HG02759 (cell line): ENCODE measurements at regions not wholly inside any gene's neighbourhood (a gene's known extent, or its start where the extent isn't known, plus 50 kb on each side); places are given as distances from the start of the nearest gene placed in this dataset.

Experiments used
- ATAC-seq: cut with Tn5 transposase; IDR thresholded peaks from one replicate; pipeline ENCODE4 v1.9.1; 2021; ENCODE audit warnings: mild to moderate bottlenecking, moderate library complexity; ENCODE audit not compliant: unreplicated experiment

- no peak for ATAC-seq
These were observed 152.0 kb upstream of the HMCN1 start for GRCh38 chr1:185581961-185582725.

- ATAC-seq, result no peak
These were observed 153.2 kb upstream of the HMCN1 start for GRCh38 chr1:185581020-185581419.

GRCh38 chr1:185578293-185578692 lies 155.9 kb upstream of the HMCN1 start:
- ATAC-seq, result no peak

GRCh38 chr1:185574139-185574875 lies 159.9 kb upstream of the HMCN1 start:
- ATAC-seq, result peak; percentile 59

- no peak for ATAC-seq
These were observed 160.5 kb upstream of the HMCN1 start for GRCh38 chr1:185573677-185574076.

GRCh38 chr1:185573162-185573561 lies 161.0 kb upstream of the HMCN1 start:
- ATAC-seq, result no peak

GRCh38 chr1:185570962-185571361 lies 163.2 kb upstream of the HMCN1 start:
- ATAC-seq, result no peak

- no peak for ATAC-seq
These were observed 165.8 kb upstream of the HMCN1 start for GRCh38 chr1:185568155-185569123.

GRCh38 chr1:185567440-185567839 lies 166.8 kb upstream of the HMCN1 start:
- ATAC-seq, result peak; percentile 11

GRCh38 chr1:185566995-185567394 lies 167.2 kb upstream of the HMCN1 start:
- ATAC-seq, result peak; percentile 67

- no peak for ATAC-seq
These were observed 168.9 kb upstream of the HMCN1 start for GRCh38 chr1:185565302-185565701.

- no peak for ATAC-seq
These were observed 169.4 kb upstream of the HMCN1 start for GRCh38 chr1:185564816-185565215.

- no peak for ATAC-seq
These were observed 171.5 kb upstream of the HMCN1 start for GRCh38 chr1:185562461-185563359.

- ATAC-seq, result no peak
These were observed 172.6 kb upstream of the HMCN1 start for GRCh38 chr1:185561629-185562028.

GRCh38 chr1:185560760-185561159 lies 173.4 kb upstream of the HMCN1 start:
- ATAC-seq, result no peak

GRCh38 chr1:185559684-185560331 lies 174.4 kb upstream of the HMCN1 start:
- peak; percentile 98 for ATAC-seq

GRCh38 chr1:185559151-185559550 lies 175.0 kb upstream of the HMCN1 start:
- no peak for ATAC-seq

- no peak for ATAC-seq
These were observed 177.6 kb upstream of the HMCN1 start for GRCh38 chr1:185556561-185556960.

- ATAC-seq, result no peak
These were observed 178.4 kb upstream of the HMCN1 start for GRCh38 chr1:185555743-185556142.

- no peak for ATAC-seq
These were observed 183.2 kb upstream of the HMCN1 start for GRCh38 chr1:185551008-185551407.
